Effector memory CD4-positive, alpha-beta T cell (primary cell): ENCODE measurements at regions not wholly inside any gene's neighbourhood (a gene's known extent, or its start where the extent isn't known, plus 50 kb on each side); places are given as distances from the start of the nearest gene placed in this dataset.

Source experiments
- DNase-seq, 3 donors: peaks; one replicate each; pipeline ENCODE4 v3.0.0-alpha.2; 2020
- H3K27ac ChIP-seq: 2 replicates; pipeline ENCODE4 v1.7.0; 2013; ENCODE audit warnings: mild to moderate bottlenecking, low read length, moderate library complexity; ENCODE audit not compliant: insufficient read depth, poor library complexity, severe bottlenecking
- H3K27me3 ChIP-seq: replicated peaks from 2 replicates; pipeline ENCODE4 v1.7.0; 2013; ENCODE audit warnings: mild to moderate bottlenecking, low read length; ENCODE audit not compliant: insufficient read depth, control insufficient read depth, poor library complexity, severe bottlenecking
- H3K36me3 ChIP-seq: 2 replicates; pipeline ENCODE4 v1.7.0; 2013; ENCODE audit warnings: mild to moderate bottlenecking, low read length, moderate library complexity; ENCODE audit not compliant: control insufficient read depth, insufficient read depth
- H3K4me1 ChIP-seq: 2 replicates; pipeline ENCODE4 v1.7.0; 2013; ENCODE audit warnings: low read length, mild to moderate bottlenecking; ENCODE audit not compliant: control insufficient read depth, insufficient read depth, poor library complexity, severe bottlenecking
- H3K4me3 ChIP-seq: 2 replicates; pipeline ENCODE4 v1.7.0; 2013; ENCODE audit warnings: low read length, low read depth, mild to moderate bottlenecking; ENCODE audit not compliant: insufficient read depth, poor library complexity, severe bottlenecking
- H3K9me3 ChIP-seq: 2 replicates; pipeline ENCODE4 v1.7.0; 2013; ENCODE audit warnings: mild to moderate bottlenecking, low read length, moderate library complexity; ENCODE audit not compliant: control insufficient read depth

GRCh38 chr16:16879567-16880251 lies 500.8 kb downstream of the NPIPA7 start:
- H3K4me1 ChIP-seq: no peaks in the 10 kb centered on the region
- H3K4me3 ChIP-seq: no peak overlapping the region
- H3K9me3 ChIP-seq: no peaks in the 10 kb centered on the region
- H3K36me3 ChIP-seq: no peaks in the 10 kb centered on the region
- H3K27ac ChIP-seq: no peak overlapping the region
- no peaks in the 10 kb centered on the region for H3K27me3 ChIP-seq
- no peak for DNase-seq

GRCh38 chr16:16881814-16882213 lies 502.9 kb downstream of the NPIPA7 start:
- H3K27ac ChIP-seq: no peak overlapping the region
- no peaks in the 10 kb centered on the region for H3K9me3 ChIP-seq
- no peaks in the 10 kb centered on the region for H3K36me3 ChIP-seq
- no peaks in the 10 kb centered on the region for H3K27me3 ChIP-seq
- H3K4me1 ChIP-seq: no peaks in the 10 kb centered on the region
- DNase-seq: no peak
- H3K4me3 ChIP-seq: no peak overlapping the region

GRCh38 chr16:16882766-16883165 lies 503.8 kb downstream of the NPIPA7 start:
- H3K4me1 ChIP-seq: no peaks in the 10 kb centered on the region
- no peaks in the 10 kb centered on the region for H3K9me3 ChIP-seq
- H3K4me3 ChIP-seq: no peak overlapping the region
- H3K27ac ChIP-seq: no peak overlapping the region
- H3K36me3 ChIP-seq: no peaks in the 10 kb centered on the region
- H3K27me3 ChIP-seq: no peaks in the 10 kb centered on the region
- no peak for DNase-seq

- Histone ChIP-seq H3K27ac (no peak overlapping the region), H3K36me3 (no peaks in the 10 kb centered on the region), H3K4me3 (no peak overlapping the region), H3K9me3 (no peaks in the 10 kb centered on the region), H3K27me3 (no peaks in the 10 kb centered on the region), H3K4me1 (no peaks in the 10 kb centered on the region)
- no peak for DNase-seq
Measured at GRCh38 chr16:16884451-16884850, 505.5 kb downstream of the NPIPA7 start.

- H3K4me3 ChIP-seq: no peak overlapping the region
- H3K36me3 ChIP-seq: no peaks in the 10 kb centered on the region
- no peaks in the 10 kb centered on the region for H3K4me1 ChIP-seq
- no peaks in the 10 kb centered on the region for H3K9me3 ChIP-seq
- H3K27ac ChIP-seq: no peak overlapping the region
- H3K27me3 ChIP-seq: no peaks in the 10 kb centered on the region
- DNase-seq: no peak
Measured at GRCh38 chr16:16887193-16887592, 508.3 kb downstream of the NPIPA7 start.

GRCh38 chr16:16890964-16891363 lies 512.0 kb downstream of the NPIPA7 start:
- H3K4me1 ChIP-seq: no peaks in the 10 kb centered on the region
- DNase-seq: no peak
- no peaks in the 10 kb centered on the region for H3K36me3 ChIP-seq
- H3K27ac ChIP-seq: no peak overlapping the region
- no peak overlapping the region for H3K4me3 ChIP-seq
- no peaks in the 10 kb centered on the region for H3K27me3 ChIP-seq
- no peaks in the 10 kb centered on the region for H3K9me3 ChIP-seq

DNA sequence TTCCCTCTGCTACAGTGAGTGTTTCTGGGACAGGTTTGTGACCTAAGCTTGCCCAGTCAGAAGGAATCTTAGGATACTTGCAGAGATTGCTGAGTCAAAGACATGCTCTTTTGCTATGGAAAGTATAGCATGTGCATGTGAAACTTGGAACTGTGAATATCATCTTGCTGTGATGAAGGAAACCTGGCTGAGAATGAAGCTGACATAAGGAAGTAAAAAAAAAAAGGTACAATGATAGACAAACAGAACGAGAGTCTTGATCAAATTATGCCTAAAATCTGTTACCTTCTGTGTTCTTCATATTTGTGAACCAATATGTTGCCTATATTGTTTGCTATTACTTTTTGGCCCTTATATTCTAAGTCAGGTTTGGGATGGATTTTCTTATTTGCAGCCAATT lies 525.7 kb downstream of the NPIPA7 start:
- Histone ChIP-seq H3K9me3 (no peaks in the 10 kb centered on the region), H3K27me3 (no peaks in the 10 kb centered on the region)
- DNase-seq: no peak

DNA sequence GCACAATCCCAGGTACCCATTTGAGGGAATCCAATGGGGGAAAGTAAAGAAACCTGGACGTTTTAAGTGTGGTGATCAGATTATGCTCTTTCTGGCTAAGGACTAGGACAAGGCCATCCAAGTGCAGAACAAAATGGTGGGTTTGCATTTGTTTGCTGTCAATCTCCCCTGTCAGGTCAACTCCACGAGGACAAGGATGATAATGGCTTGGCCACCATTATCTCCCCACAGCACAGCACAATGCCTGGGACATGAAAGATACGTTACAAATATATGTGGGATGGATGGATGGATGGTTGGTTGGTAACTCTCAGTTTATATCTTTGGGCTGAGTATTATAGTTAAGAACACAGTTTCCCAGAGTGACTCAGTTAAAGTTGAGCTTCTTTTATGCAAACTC lies 526.9 kb downstream of the NPIPA7 start:
- no peaks in the 10 kb centered on the region for H3K27me3 ChIP-seq

More for the DNA sequence above, 525.7 kb downstream of the NPIPA7 start:
- Histone ChIP-seq H3K36me3 (no peaks in the 10 kb centered on the region), H3K27ac (no peak overlapping the region), H3K4me1 (no peaks in the 10 kb centered on the region), H3K4me3 (no peak overlapping the region)

GRCh38 chr16:16907089-16907488 lies 528.1 kb downstream of the NPIPA7 start:
- no peak overlapping the region for H3K4me3 ChIP-seq
- no peaks in the 10 kb centered on the region for H3K27me3 ChIP-seq
- H3K36me3 ChIP-seq: no peaks in the 10 kb centered on the region
- no peaks in the 10 kb centered on the region for H3K9me3 ChIP-seq
- no peak overlapping the region for H3K27ac ChIP-seq
- DNase-seq: no peak
- no peaks in the 10 kb centered on the region for H3K4me1 ChIP-seq

More for the DNA sequence above, 526.9 kb downstream of the NPIPA7 start:
- no peaks in the 10 kb centered on the region for H3K9me3 ChIP-seq
- no peak for DNase-seq
- H3K4me3 ChIP-seq: no peak overlapping the region
- no peaks in the 10 kb centered on the region for H3K4me1 ChIP-seq
- H3K27ac ChIP-seq: no peak overlapping the region
- no peaks in the 10 kb centered on the region for H3K36me3 ChIP-seq

- H3K9me3 ChIP-seq: no peaks in the 10 kb centered on the region
- H3K4me1 ChIP-seq: no peaks in the 10 kb centered on the region
- no peaks in the 10 kb centered on the region for H3K27me3 ChIP-seq
- no peak overlapping the region for H3K27ac ChIP-seq
- no peaks in the 10 kb centered on the region for H3K36me3 ChIP-seq
- no peak overlapping the region for H3K4me3 ChIP-seq
- no peak for DNase-seq
Measured at GRCh38 chr16:16908077-16908476, 529.1 kb downstream of the NPIPA7 start.
